HFFc6 (cell line): ENCODE measurements at regions not wholly inside any gene's neighbourhood (a gene's known extent, or its start where the extent isn't known, plus 50 kb on each side); places are given as distances from the start of the nearest gene placed in this dataset.

Experiments used
- DNase-seq: peaks from one replicate; pipeline ENCODE4 v3.0.0-alpha.2; 2018
- H3K27ac Mint-ChIP-seq: 2 replicates; pipeline ENCODE4 v1.8.0; 2020; ENCODE audit warnings: mild to moderate bottlenecking, mixed read lengths
- H3K27me3 Mint-ChIP-seq: 2 replicates; pipeline ENCODE4 v1.8.0; 2021; ENCODE audit warnings: mild to moderate bottlenecking, moderate library complexity, mixed read lengths; ENCODE audit not compliant: insufficient read depth
- H3K36me3 Mint-ChIP-seq: 2 replicates; pipeline ENCODE4 v1.8.0; 2021; ENCODE audit warnings: low read depth, mixed read lengths
- H3K4me1 Mint-ChIP-seq: 2 replicates; pipeline ENCODE4 v1.8.0; 2020; ENCODE audit warnings: low read depth, mixed read lengths
- H3K4me3 Mint-ChIP-seq: 2 replicates; pipeline ENCODE4 v1.8.0; 2020; ENCODE audit warnings: mild to moderate bottlenecking, moderate library complexity, mixed read lengths
- H3K9me3 Mint-ChIP-seq: 2 replicates; pipeline ENCODE4 v1.8.0; 2020; ENCODE audit warnings: mild to moderate bottlenecking, mixed read lengths
- CTCF ChIP-seq: fragments of 200-600 bp; sonication (generic); IDR thresholded peaks from 2 replicates; pipeline ENCODE4 v1.5.0; 2021; ENCODE audit warnings: antibody characterized with exemption, mild to moderate bottlenecking

GRCh38 chr4:174089711-174090110, 193.8 kb downstream of the FBXO8 start:
- DNase-seq: no peak
- H3K36me3 Mint-ChIP-seq: no peaks in the 10 kb centered on the region
- no peak overlapping the region for H3K4me3 Mint-ChIP-seq
- peaks cover 2% of the 10 kb centered on the region; the same call in 1 of the 2 replicates for H3K27me3 Mint-ChIP-seq
- no peak for TF ChIP-seq CTCF
- H3K27ac Mint-ChIP-seq: no peak overlapping the region
- H3K4me1 Mint-ChIP-seq: no peaks in the 10 kb centered on the region
- H3K9me3 Mint-ChIP-seq: peaks cover 19% of the 10 kb centered on the region

GRCh38 chr4:174088795-174089194, 194.7 kb downstream of the FBXO8 start:
- DNase-seq: no peak
- H3K27ac Mint-ChIP-seq: no peak overlapping the region
- no peak overlapping the region for H3K4me3 Mint-ChIP-seq
- H3K36me3 Mint-ChIP-seq: no peaks in the 10 kb centered on the region
- no peak for TF ChIP-seq CTCF
- H3K4me1 Mint-ChIP-seq: no peaks in the 10 kb centered on the region
- H3K27me3 Mint-ChIP-seq: peaks cover 2% of the 10 kb centered on the region; the same call in 1 of the 2 replicates
- H3K9me3 Mint-ChIP-seq: peaks cover 16% of the 10 kb centered on the region

DNA sequence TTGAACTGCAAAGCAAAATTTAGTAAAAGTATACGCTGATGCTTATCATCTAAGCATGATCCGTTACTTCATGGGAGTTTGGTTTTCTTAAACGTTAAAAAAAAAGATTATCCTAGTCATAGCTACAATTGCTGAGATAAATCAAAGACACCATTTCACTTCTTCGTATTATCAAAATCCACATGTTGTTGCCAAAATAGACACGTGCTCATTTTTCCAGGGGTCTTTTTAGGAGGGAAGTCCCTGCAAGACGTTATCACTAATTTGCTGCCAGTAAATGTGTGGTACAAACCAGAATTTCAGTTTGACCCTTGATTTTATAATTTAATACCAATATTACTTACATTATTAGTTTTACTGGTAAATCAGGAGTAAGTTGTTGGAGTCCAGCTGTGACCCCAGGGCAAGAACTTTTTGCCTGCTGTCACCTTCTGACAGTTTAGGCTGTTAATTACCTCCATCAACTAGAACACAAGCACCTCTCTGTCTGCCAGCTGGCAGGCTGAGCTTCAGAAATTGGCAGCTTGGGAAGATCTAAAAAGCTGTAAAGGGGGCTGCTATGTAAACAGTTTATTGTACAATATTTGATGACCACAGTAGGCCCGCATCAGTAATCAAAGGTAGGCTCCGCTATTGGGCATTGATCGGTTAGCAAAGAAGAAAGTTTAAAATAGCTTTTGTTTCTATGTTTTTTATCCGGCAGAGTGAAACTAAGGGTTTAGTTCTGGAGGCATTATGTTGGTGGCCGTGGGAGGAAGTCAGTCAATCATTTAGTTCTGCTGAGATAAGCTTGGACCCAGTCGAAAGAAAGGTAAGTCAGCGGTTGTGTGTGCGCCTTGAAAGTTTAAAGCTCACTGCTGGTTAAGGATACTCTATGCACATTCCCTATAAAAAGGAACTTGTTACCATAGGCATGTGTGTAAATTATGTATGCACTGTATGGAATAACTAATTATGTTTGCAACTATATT, 196.4 kb downstream of the FBXO8 start:
- Mint-ChIP-seq H3K27ac (no peak overlapping the region), H3K4me1 (no peaks in the 10 kb centered on the region), H3K4me3 (no peak overlapping the region), H3K27me3 (peaks cover 2% of the 10 kb centered on the region; the same call in 1 of the 2 replicates), H3K36me3 (no peaks in the 10 kb centered on the region), H3K9me3 (peaks cover 9% of the 10 kb centered on the region; the same call in 1 of the 2 replicates)
- no peak for DNase-seq
- no peak for TF ChIP-seq CTCF

DNA sequence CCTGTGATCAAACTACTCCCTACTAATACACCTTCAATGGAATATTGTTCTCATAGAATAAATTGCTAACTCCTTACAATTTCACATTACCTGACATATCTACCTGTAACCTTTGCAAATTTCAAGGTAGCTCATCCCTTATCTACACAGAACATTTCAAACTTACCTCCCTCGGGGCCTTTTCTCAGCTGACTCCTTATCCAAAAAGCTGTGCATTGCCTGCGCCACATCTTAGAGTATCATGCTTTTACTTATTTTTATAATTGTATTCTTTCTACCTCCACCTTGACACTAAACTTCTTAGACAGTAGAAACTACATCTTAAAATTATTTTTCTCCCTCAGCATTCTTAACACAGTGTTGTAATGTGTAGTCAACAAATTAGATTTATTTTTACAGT, 198.5 kb downstream of the FBXO8 start:
- Mint-ChIP-seq H3K9me3 (peaks cover 5% of the 10 kb centered on the region; the same call in 1 of the 2 replicates), H3K4me3 (no peak overlapping the region), H3K27me3 (peaks cover 2% of the 10 kb centered on the region; the same call in 1 of the 2 replicates), H3K4me1 (no peaks in the 10 kb centered on the region), H3K36me3 (no peaks in the 10 kb centered on the region), H3K27ac (no peak overlapping the region)
- TF ChIP-seq CTCF: no peak
- DNase-seq: no peak

- H3K9me3 Mint-ChIP-seq: peaks cover 5% of the 10 kb centered on the region; the same call in 1 of the 2 replicates
- no peaks in the 10 kb centered on the region for H3K4me1 Mint-ChIP-seq
- H3K27me3 Mint-ChIP-seq: peaks cover 2% of the 10 kb centered on the region; the same call in 1 of the 2 replicates
- H3K36me3 Mint-ChIP-seq: no peaks in the 10 kb centered on the region
- no peak for DNase-seq
- no peak for TF ChIP-seq CTCF
- H3K27ac Mint-ChIP-seq: no peak overlapping the region
- H3K4me3 Mint-ChIP-seq: no peak overlapping the region
Observed at GRCh38 chr4:174084542-174084941, 198.9 kb downstream of the FBXO8 start.
